Mammary epithelial cell (primary cell): ENCODE measurements at regions not wholly inside any gene's neighbourhood (a gene's known extent, or its start where the extent isn't known, plus 50 kb on each side); places are given as distances from the start of the nearest gene placed in this dataset.

Source experiments
- EZH2 ChIP-seq: IDR thresholded peaks from 2 replicates; pipeline ENCODE4 v1.6.1; 2012; ENCODE audit warnings: low read length, inconsistent platforms, borderline replicate concordance
- TF ChIP-seq, protein P1 (sequence below), 2 donors: IDR thresholded peaks in 1 of 2; conservative IDR thresholded peaks in 1 of 2; 2 replicates each; pipeline ENCODE4 v1.5.1; 2011 to 2012; ENCODE audit warnings: inconsistent platforms in 2 of 2, low read length in 2 of 2, mild to moderate bottlenecking in 2 of 2, control low read depth in 1 of 2, low read depth in 1 of 2; ENCODE audit not compliant: insufficient read depth in 1 of 2; ENCODE audit errors: extremely low read depth in 1 of 2

DNA sequence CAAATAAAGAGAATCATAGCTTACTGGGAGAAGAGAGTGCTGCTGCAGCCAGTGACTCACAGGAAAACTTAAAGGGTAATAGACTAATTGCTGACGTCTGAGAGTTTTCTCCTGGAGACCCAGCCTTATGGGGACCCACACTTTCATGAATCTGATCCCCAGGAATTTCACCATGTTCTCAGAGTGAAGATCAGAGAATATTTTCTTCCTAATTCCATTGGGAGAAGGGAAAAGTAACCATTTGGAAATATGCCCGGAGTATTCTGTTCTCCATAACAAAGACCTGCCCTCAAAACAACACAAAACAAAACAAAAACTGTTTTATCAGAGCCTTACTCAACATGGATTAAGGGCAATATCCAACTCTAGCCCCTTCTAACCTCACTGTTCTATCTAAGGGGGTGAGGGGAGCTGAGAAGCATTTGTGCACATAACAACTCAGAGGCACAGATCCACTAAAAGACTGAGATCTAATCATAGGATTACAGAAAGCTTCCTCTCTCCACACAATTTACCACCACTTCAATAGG is 168.2 kb upstream of the SSTR4 start:
- TF ChIP-seq, protein P1, sequence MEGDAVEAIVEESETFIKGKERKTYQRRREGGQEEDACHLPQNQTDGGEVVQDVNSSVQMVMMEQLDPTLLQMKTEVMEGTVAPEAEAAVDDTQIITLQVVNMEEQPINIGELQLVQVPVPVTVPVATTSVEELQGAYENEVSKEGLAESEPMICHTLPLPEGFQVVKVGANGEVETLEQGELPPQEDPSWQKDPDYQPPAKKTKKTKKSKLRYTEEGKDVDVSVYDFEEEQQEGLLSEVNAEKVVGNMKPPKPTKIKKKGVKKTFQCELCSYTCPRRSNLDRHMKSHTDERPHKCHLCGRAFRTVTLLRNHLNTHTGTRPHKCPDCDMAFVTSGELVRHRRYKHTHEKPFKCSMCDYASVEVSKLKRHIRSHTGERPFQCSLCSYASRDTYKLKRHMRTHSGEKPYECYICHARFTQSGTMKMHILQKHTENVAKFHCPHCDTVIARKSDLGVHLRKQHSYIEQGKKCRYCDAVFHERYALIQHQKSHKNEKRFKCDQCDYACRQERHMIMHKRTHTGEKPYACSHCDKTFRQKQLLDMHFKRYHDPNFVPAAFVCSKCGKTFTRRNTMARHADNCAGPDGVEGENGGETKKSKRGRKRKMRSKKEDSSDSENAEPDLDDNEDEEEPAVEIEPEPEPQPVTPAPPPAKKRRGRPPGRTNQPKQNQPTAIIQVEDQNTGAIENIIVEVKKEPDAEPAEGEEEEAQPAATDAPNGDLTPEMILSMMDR (conservative IDR thresholded peaks at IDR 0.05 in 1 of 2, IDR thresholded peaks at IDR 0.05 in 1 of 2; ENCODE audit: extremely low read depth in 1 of 2, insufficient read depth in 1 of 2, low read depth in 1 of 2, low read length in 2 of 2): no peak
- TF ChIP-seq EZH2: no peak
